Erythroblast (primary cell): ENCODE measurements at regions not wholly inside any gene's neighbourhood (a gene's known extent, or its start where the extent isn't known, plus 50 kb on each side); places are given as distances from the start of the nearest gene placed in this dataset.

Source experiments
- GATA1 ChIP-seq: IDR thresholded peaks from 2 replicates; pipeline ENCODE4 v1.6.1; 2011; ENCODE audit warnings: low read depth, mild to moderate bottlenecking, control low read depth, low read length, moderate library complexity
- POLR2A ChIP-seq: IDR thresholded peaks from 2 replicates; pipeline ENCODE4 v1.6.1; 2011; ENCODE audit warnings: mild to moderate bottlenecking, low read length

- no peak for TF ChIP-seq POLR2A
- TF ChIP-seq GATA1, result no peak
Measured at GRCh38 chr4:11585506-11585905, 156.8 kb upstream of the HS3ST1 start.
